ENCODE measurements at regions not wholly inside any gene's neighbourhood (a gene's known extent, or its start where the extent isn't known, plus 50 kb on each side); places are given as distances from the start of the nearest gene placed in this dataset.

DNA sequence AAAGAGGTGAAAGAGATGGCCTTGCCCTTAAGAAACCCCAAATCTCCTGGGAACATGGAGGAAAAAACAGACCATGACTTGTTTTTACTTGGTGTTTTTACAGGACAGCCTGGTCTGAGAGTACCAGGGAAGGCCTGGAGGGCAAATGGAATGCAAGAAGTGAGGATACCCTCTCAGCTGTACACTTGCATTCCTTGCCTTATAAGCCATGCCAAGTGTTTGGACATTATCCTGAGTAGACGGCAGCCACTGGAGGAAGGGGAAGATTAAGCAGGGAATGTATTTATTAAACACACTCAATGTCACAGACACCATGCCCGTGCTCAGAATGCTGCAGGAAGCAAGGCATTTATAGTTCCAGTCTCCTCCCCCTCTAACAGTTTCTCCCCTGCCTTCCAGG lies 581.4 kb downstream of the CDK5RAP2 start:
- DNase-seq (ENCODE audit: low read depth, low spot score) (no peak), FAIRE-seq (no peak)
- H3K9ac ChIP-seq (replicated peaks; ENCODE audit: extremely low read depth, insufficient read depth, low read length), result no peak overlapping the region
- POLR2A ChIA-PET, result no interaction called here
- no peak overlapping the region for H3K4me3 ChIP-seq (replicated peaks in 1 of 3; ENCODE audit: insufficient read depth in 1 of 3, low read depth in 1 of 3, low read length in 3 of 3)
- dilution Hi-C loops (cut with MboI; ENCODE audit: extremely low pct_ligation_motif_present, low sequenced_read_pairs) (no loop called here), intact Hi-C loops (cut with micrococcal nuclease) (no loop called here)
- CTCF ChIA-PET, result no interaction called here
- TF ChIP-seq, protein P1, sequence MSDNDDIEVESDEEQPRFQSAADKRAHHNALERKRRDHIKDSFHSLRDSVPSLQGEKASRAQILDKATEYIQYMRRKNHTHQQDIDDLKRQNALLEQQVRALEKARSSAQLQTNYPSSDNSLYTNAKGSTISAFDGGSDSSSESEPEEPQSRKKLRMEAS (IDR thresholded peaks at IDR 0.05; ENCODE audit: insufficient read depth, insufficient read length), result no peak
- no peak for TF ChIP-seq FOS (IDR thresholded peaks at IDR 0.05; ENCODE audit: borderline replicate concordance, insufficient read depth, low read length)
- no peak for TF ChIP-seq POLR2A (IDR thresholded peaks at IDR 0.05; ENCODE audit: low read depth, low read length)
- TF ChIP-seq JUN (IDR thresholded peaks at IDR 0.05; ENCODE audit: borderline replicate concordance, insufficient read depth, insufficient read length, low read depth), result no peak
- no peak for TF ChIP-seq POLR2AphosphoS5 (IDR thresholded peaks at IDR 0.05; ENCODE audit: insufficient read depth, low read depth, low read length)
- no peak for TF ChIP-seq GATA2 (IDR thresholded peaks at IDR 0.05; ENCODE audit: insufficient read depth, insufficient read length, low read depth, low read length)
- TF ChIP-seq, protein P2, sequence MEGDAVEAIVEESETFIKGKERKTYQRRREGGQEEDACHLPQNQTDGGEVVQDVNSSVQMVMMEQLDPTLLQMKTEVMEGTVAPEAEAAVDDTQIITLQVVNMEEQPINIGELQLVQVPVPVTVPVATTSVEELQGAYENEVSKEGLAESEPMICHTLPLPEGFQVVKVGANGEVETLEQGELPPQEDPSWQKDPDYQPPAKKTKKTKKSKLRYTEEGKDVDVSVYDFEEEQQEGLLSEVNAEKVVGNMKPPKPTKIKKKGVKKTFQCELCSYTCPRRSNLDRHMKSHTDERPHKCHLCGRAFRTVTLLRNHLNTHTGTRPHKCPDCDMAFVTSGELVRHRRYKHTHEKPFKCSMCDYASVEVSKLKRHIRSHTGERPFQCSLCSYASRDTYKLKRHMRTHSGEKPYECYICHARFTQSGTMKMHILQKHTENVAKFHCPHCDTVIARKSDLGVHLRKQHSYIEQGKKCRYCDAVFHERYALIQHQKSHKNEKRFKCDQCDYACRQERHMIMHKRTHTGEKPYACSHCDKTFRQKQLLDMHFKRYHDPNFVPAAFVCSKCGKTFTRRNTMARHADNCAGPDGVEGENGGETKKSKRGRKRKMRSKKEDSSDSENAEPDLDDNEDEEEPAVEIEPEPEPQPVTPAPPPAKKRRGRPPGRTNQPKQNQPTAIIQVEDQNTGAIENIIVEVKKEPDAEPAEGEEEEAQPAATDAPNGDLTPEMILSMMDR (IDR thresholded peaks at IDR 0.05; ENCODE audit: extremely low read depth in 1 of 2, insufficient read depth in 1 of 2, low read depth in 1 of 2, low read length in 2 of 2), result no peak
- no peak for TF ChIP-seq MYC (IDR thresholded peaks at IDR 0.05; ENCODE audit: low read depth, low read length)
- TF ChIP-seq EZH2 (IDR thresholded peaks at IDR 0.05; ENCODE audit: borderline replicate concordance, low read depth, low read length, severe bottlenecking), result no peak
- H3K9me1 ChIP-seq (replicated peaks; ENCODE audit: control insufficient read depth, extremely low read depth, insufficient read depth, low read length), result no peaks in the 10 kb centered on the region
- no peaks in the 10 kb centered on the region for H4K20me1 ChIP-seq (replicated peaks; ENCODE audit: control insufficient read depth, extremely low read depth, insufficient read depth, low read length)
- no peak overlapping the region for H2AFZ ChIP-seq (ENCODE audit: low read depth, low read length)
- no TSS peak for BruUV-seq (replicated peaks)
- no peak overlapping the region for H3K4me2 ChIP-seq (ENCODE audit: insufficient read depth, low read length)
- no peaks in the 10 kb centered on the region for H3K36me3 ChIP-seq (ENCODE audit: control insufficient read depth in 2 of 2, extremely low read depth in 1 of 2, insufficient read depth in 2 of 2, low read length in 2 of 2)
- no peaks in the 10 kb centered on the region for H3K79me2 ChIP-seq (ENCODE audit: control insufficient read depth, insufficient read depth, low read length)
- no peaks in the 10 kb centered on the region for H3K4me1 ChIP-seq (ENCODE audit: control insufficient read depth, extremely low read depth, insufficient read depth, low read length)
- H3K27ac ChIP-seq (ENCODE audit: insufficient read depth, low read depth, low read length), result no peak overlapping the region
- no peaks in the 10 kb centered on the region for H3K27me3 ChIP-seq (ENCODE audit: control insufficient read depth in 2 of 2, insufficient read depth in 2 of 2, low read length in 2 of 2)
- no peaks in the 10 kb centered on the region for H3K9me3 ChIP-seq (replicated peaks; ENCODE audit: control insufficient read depth, insufficient read depth, low read length)

All from endothelial cell of umbilical vein (primary cell).